Vagina (tissue), 2 donors: ENCODE measurements at regions not wholly inside any gene's neighbourhood (a gene's known extent, or its start where the extent isn't known, plus 50 kb on each side); places are given as distances from the start of the nearest gene placed in this dataset.

Experiments
- POLR2A ChIP-seq, 2 donors: fragments of 450-650 bp; IDR thresholded peaks; one replicate each; pipeline ENCODE4 v1.6.1; 2017; ENCODE audit warnings: antibody characterized with exemption in 2 of 2, mild to moderate bottlenecking in 2 of 2, moderate library complexity in 2 of 2
- POLR2AphosphoS5 ChIP-seq, 2 donors: sonication (generic); formaldehyde crosslinking; IDR thresholded peaks; one replicate each; pipeline ENCODE4 v1.9.0; 2017; ENCODE audit warnings: antibody characterized with exemption in 2 of 2, mild to moderate bottlenecking in 2 of 2, low read depth in 1 of 2; ENCODE audit not compliant: insufficient read depth in 1 of 2
- TF ChIP-seq, protein P1 (sequence below), 3 experiments: fragments of 450-650 bp in 2 of 3; fragments of 200-600 bp in 1 of 3; sonication (generic) in 1 of 3; IDR thresholded peaks; one replicate each; pipeline ENCODE4 v1.5.1; 2017 to 2019; ENCODE audit warnings: antibody characterized with exemption in 3 of 3, mild to moderate bottlenecking in 2 of 3, moderate library complexity in 2 of 3

DNA sequence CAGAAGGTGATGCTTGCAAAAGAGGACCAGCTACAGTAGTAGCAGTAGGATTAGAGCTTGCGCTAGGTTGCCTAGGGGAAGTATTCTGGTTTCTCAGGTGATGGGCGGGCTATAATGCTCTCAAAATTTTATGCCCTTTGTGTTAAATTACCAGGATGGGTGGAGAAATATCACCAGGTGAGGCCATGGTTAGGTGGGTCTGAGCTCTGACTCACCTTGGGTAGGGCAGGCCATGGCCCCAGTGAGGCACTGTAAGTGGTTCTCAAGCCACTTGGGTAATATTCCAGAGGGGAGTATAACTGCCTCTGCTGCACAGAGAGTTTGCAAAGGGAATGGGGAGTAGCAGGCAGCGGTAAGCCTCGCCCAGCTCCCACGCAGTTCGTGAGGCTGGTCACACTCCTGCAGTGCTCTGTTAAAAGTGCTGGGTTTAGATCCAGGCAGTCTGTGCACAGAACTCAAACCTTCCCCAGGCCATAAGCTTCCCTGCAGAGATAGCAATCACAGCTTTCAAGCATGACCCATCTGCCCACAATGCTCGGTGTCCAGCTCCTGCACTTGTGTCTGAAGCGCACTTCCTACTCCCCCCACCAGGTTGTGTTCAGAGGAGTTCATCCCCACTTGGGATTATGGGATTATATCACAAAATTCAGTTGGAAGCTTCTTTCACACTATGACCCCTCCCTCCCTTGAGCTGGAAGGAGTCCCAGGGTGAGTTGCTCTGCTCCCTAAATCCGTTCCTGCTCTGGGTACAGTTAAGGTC is 575.0 kb downstream of the CHSY3 start:
- TF ChIP-seq, protein P1, sequence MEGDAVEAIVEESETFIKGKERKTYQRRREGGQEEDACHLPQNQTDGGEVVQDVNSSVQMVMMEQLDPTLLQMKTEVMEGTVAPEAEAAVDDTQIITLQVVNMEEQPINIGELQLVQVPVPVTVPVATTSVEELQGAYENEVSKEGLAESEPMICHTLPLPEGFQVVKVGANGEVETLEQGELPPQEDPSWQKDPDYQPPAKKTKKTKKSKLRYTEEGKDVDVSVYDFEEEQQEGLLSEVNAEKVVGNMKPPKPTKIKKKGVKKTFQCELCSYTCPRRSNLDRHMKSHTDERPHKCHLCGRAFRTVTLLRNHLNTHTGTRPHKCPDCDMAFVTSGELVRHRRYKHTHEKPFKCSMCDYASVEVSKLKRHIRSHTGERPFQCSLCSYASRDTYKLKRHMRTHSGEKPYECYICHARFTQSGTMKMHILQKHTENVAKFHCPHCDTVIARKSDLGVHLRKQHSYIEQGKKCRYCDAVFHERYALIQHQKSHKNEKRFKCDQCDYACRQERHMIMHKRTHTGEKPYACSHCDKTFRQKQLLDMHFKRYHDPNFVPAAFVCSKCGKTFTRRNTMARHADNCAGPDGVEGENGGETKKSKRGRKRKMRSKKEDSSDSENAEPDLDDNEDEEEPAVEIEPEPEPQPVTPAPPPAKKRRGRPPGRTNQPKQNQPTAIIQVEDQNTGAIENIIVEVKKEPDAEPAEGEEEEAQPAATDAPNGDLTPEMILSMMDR (IDR thresholded peaks at IDR 0.05), result no peak
- TF ChIP-seq POLR2A (IDR thresholded peaks at IDR 0.05) (no peak), POLR2AphosphoS5 (IDR thresholded peaks at IDR 0.05; ENCODE audit: insufficient read depth in 1 of 2, low read depth in 1 of 2) (no peak)
